NB4 (cell line): ENCODE measurements at regions not wholly inside any gene's neighbourhood (a gene's known extent, or its start where the extent isn't known, plus 50 kb on each side); places are given as distances from the start of the nearest gene placed in this dataset.

Source experiments
- POLR2A ChIP-seq: IDR thresholded peaks from 2 replicates; pipeline ENCODE4 v1.6.1; 2011; ENCODE audit warnings: mild to moderate bottlenecking; ENCODE audit not compliant: insufficient read length; ENCODE audit errors: extremely low read depth
- TF ChIP-seq, protein P1 (sequence below): IDR thresholded peaks from one replicate; pipeline ENCODE4 v1.5.1; 2012; ENCODE audit warnings: low read depth, low read length

DNA sequence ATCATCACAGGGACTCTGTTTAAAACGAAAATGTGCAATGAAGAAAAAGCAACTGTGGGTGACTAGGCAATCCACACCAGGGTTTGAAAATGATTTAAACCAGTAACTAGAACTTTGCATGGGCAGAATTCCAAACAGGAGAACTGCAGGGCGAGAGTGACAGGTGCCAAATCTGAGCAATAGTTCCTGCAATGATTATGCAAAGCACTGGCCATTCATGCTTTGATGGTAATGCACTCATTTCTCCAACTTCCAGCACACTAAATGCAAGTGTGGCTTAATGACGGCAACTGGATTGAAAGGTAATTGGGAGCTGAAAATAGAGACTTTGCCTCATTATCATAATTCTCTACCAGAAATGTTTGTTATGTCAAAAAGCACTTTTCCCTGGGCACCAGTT, 140.5 kb upstream of the TMCC3 start:
- TF ChIP-seq, protein P1, sequence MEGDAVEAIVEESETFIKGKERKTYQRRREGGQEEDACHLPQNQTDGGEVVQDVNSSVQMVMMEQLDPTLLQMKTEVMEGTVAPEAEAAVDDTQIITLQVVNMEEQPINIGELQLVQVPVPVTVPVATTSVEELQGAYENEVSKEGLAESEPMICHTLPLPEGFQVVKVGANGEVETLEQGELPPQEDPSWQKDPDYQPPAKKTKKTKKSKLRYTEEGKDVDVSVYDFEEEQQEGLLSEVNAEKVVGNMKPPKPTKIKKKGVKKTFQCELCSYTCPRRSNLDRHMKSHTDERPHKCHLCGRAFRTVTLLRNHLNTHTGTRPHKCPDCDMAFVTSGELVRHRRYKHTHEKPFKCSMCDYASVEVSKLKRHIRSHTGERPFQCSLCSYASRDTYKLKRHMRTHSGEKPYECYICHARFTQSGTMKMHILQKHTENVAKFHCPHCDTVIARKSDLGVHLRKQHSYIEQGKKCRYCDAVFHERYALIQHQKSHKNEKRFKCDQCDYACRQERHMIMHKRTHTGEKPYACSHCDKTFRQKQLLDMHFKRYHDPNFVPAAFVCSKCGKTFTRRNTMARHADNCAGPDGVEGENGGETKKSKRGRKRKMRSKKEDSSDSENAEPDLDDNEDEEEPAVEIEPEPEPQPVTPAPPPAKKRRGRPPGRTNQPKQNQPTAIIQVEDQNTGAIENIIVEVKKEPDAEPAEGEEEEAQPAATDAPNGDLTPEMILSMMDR: no peak
- no peak for TF ChIP-seq POLR2A
